ENCODE measurements at regions not wholly inside any gene's neighbourhood (a gene's known extent, or its start where the extent isn't known, plus 50 kb on each side); places are given as distances from the start of the nearest gene placed in this dataset.

DNA sequence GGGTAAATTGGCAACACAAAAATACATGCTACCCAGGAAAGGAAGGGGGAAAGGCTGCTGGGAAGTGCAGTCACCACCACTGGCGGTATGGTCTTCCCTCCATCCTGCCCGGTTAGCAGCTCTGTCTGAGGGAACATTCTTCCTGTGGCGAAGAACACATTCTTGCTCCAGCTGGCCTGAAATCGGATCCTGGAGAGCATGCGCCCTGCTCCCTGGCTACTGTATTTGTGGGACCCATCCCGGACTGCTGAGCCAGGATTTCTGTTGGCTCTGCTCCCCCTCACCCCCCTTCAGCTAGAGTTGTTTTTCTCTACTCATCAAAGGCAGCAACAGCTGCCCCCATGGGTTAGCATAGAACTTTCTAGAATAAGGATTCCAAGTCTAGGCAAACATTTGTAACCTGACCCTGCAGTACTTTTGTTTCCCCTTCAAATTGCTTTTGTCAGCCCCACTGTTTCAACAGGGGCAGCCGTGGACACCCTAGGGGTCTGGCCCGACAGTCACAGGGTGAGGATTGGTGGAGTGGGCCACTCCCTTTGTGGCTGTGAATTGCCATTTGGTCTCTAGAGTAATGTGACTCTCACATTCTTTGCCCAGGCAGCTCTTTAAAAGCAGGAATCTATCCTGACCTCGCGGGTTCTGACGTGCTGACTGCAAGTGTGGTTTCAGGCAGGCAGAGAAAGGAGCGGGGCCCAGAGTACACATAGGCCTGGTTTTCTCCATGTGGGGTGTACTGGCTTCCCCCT is 157.7 kb downstream of the TOMM20 start (continued):
- TF ChIP-seq ZBTB38 (CRISPR knock-in tag; IDR thresholded peaks at IDR 0.05) (peak; percentile 97), GRHL1 (CRISPR knock-in tag; conservative IDR thresholded peaks at IDR 0.05) (no peak), IRF9 (CRISPR knock-in tag; IDR thresholded peaks at IDR 0.05; ENCODE audit: borderline replicate concordance) (no peak), SMAD9 (CRISPR knock-in tag; IDR thresholded peaks at IDR 0.05) (no peak), CEBPB (IDR thresholded peaks at IDR 0.05; ENCODE audit: borderline replicate concordance, low read depth, low read length) (no peak), REL (CRISPR knock-in tag; conservative IDR thresholded peaks at IDR 0.05) (no peak), ZNF724P (CRISPR knock-in tag; IDR thresholded peaks at IDR 0.05; ENCODE audit: borderline replicate concordance) (no peak), ZNF432 (CRISPR knock-in tag; IDR thresholded peaks at IDR 0.05; ENCODE audit: borderline replicate concordance) (no peak), HES4 (CRISPR knock-in tag; IDR thresholded peaks at IDR 0.05; ENCODE audit: borderline replicate concordance) (no peak), SMC3 (IDR thresholded peaks at IDR 0.05; ENCODE audit: low read length) (0 out of 2 replicates have a peak, but pooled peaks have one; percentile 1), ZFP1 (CRISPR knock-in tag; IDR thresholded peaks at IDR 0.05) (no peak), PTBP1 (IDR thresholded peaks at IDR 0.05; ENCODE audit: low read depth, low read length, poor library complexity, severe bottlenecking) (no peak), RARG (CRISPR knock-in tag; IDR thresholded peaks at IDR 0.05; ENCODE audit: low read depth) (no peak), PITX1 (CRISPR knock-in tag; IDR thresholded peaks at IDR 0.05) (no peak), HDAC1 (CRISPR knock-in tag; IDR thresholded peaks at IDR 0.05) (peak; percentile 40; the same call in 1 of the 2 replicates), TEAD3 (CRISPR knock-in tag; optimal IDR thresholded peaks at IDR 0.05; ENCODE audit: borderline replicate concordance) (no peak), MZF1 (CRISPR knock-in tag; IDR thresholded peaks at IDR 0.05; ENCODE audit: borderline replicate concordance) (no peak), STAT6 (CRISPR knock-in tag; IDR thresholded peaks at IDR 0.05; ENCODE audit: borderline replicate concordance) (no peak)
- TF ChIP-seq, protein P1, sequence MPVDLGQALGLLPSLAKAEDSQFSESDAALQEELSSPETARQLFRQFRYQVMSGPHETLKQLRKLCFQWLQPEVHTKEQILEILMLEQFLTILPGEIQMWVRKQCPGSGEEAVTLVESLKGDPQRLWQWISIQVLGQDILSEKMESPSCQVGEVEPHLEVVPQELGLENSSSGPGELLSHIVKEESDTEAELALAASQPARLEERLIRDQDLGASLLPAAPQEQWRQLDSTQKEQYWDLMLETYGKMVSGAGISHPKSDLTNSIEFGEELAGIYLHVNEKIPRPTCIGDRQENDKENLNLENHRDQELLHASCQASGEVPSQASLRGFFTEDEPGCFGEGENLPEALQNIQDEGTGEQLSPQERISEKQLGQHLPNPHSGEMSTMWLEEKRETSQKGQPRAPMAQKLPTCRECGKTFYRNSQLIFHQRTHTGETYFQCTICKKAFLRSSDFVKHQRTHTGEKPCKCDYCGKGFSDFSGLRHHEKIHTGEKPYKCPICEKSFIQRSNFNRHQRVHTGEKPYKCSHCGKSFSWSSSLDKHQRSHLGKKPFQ (CRISPR knock-in tag; IDR thresholded peaks at IDR 0.05; ENCODE audit: insufficient replicate concordance) = no peak
- TF ChIP-seq, protein P2, sequence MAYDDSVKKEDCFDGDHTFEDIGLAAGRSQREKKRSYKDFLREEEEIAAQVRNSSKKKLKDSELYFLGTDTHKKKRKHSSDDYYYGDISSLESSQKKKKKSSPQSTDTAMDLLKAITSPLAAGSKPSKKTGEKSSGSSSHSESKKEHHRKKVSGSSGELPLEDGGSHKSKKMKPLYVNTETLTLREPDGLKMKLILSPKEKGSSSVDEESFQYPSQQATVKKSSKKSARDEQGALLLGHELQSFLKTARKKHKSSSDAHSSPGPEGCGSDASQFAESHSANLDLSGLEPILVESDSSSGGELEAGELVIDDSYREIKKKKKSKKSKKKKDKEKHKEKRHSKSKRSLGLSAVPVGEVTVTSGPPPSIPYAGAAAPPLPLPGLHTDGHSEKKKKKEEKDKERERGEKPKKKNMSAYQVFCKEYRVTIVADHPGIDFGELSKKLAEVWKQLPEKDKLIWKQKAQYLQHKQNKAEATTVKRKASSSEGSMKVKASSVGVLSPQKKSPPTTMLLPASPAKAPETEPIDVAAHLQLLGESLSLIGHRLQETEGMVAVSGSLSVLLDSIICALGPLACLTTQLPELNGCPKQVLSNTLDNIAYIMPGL (CRISPR knock-in tag; IDR thresholded peaks at IDR 0.05; ENCODE audit: borderline replicate concordance in 1 of 2, low read depth in 1 of 2) = no peak
